ENCODE measurements at regions not wholly inside any gene's neighbourhood (a gene's known extent, or its start where the extent isn't known, plus 50 kb on each side); places are given as distances from the start of the nearest gene placed in this dataset.

DNA sequence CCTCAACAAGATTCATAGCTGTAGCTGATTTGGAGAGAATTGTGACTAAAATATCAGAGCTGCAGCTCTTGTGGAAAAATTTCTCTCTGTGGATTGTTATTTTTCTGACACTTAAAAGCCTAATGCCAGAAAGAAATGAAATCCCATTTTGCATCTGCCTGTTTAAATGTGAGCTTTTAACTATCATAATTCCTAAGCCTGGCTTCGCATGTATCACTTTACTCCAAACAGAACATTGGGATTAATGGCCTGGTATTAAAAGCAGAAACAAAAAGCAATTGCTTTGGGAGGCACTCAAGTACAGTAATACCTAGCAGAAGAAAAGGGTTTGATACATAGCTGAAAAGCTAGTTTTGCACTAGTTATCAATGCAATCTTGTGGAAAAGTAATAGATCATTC lies 164.2 kb upstream of the FSHR start:
- DNase-seq (ENCODE audit: low read depth, low spot score) (no peak), ATAC-seq (no peak), FAIRE-seq (no peak)
- Histone ChIP-seq H3K9me3 (replicated peaks; ENCODE audit: control insufficient read depth, insufficient read depth, low read length) (no peaks in the 10 kb centered on the region), H3K36me3 (ENCODE audit: control insufficient read depth in 2 of 2, insufficient read depth in 2 of 2, low read length in 1 of 2) (no peaks in the 10 kb centered on the region), H3K4me2 (ENCODE audit: control insufficient read depth, insufficient read depth) (no peak overlapping the region), H3K4me3 (no peak overlapping the region), H3K4me1 (ENCODE audit: control insufficient read depth, insufficient read depth, low read length) (no peaks in the 10 kb centered on the region), H2AFZ (ENCODE audit: control insufficient read depth, low read depth, low read length) (no peak overlapping the region), H4K20me1 (ENCODE audit: control insufficient read depth, insufficient read depth) (no peaks in the 10 kb centered on the region), H3K79me2 (ENCODE audit: control insufficient read depth, insufficient read depth, low read length) (no peaks in the 10 kb centered on the region), H3K27me3 (replicated peaks in 1 of 2; ENCODE audit: control insufficient read depth in 2 of 2, insufficient read depth in 2 of 2, low read length in 1 of 2) (no peaks in the 10 kb centered on the region), H3K27ac (ENCODE audit: control insufficient read depth, insufficient read depth) (no peak overlapping the region), H3K9ac (ENCODE audit: control insufficient read depth, insufficient read depth, low read length) (no peak overlapping the region)
- in situ Hi-C loops (cut with MboI) (no loop called here), intact Hi-C loops (cut with micrococcal nuclease; ENCODE audit: unreplicated experiment) (no loop called here)
- POLR2A ChIA-PET, result no interaction called here
- no TSS peak for BruUV-seq (replicated peaks)
- SMC1A ChIA-PET (ENCODE audit: uncharacterized antibody, unreplicated experiment), result no interaction called here
- CTCF ChIA-PET, result no interaction called here
- 0% methylated on average over 1 of the region's 1 CpG for whole genome bisulfite sequencing (ENCODE audit: insufficient coverage, insufficient replicate concordance, low lambda C conversion rate, missing lambda C conversion rate)
- RAD21 ChIA-PET (ENCODE audit: unreplicated experiment), result no interaction called here
- TF ChIP-seq CREM (IDR thresholded peaks at IDR 0.05; ENCODE audit: low read depth) (no peak), NFYA (IDR thresholded peaks at IDR 0.05; ENCODE audit: borderline replicate concordance, low read depth, low read length) (no peak), ZNF274 (IDR thresholded peaks at IDR 0.05; ENCODE audit: insufficient read depth, insufficient read length) (no peak), MEF2B (IDR thresholded peaks at IDR 0.05; ENCODE audit: partially characterized antibody, poor library complexity, severe bottlenecking) (no peak), SIN3A (IDR thresholded peaks at IDR 0.05; ENCODE audit: low read depth, low read length) (no peak)
- TF ChIP-seq, protein P1, sequence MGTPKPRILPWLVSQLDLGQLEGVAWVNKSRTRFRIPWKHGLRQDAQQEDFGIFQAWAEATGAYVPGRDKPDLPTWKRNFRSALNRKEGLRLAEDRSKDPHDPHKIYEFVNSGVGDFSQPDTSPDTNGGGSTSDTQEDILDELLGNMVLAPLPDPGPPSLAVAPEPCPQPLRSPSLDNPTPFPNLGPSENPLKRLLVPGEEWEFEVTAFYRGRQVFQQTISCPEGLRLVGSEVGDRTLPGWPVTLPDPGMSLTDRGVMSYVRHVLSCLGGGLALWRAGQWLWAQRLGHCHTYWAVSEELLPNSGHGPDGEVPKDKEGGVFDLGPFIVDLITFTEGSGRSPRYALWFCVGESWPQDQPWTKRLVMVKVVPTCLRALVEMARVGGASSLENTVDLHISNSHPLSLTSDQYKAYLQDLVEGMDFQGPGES (IDR thresholded peaks at IDR 0.05), result no peak

DNA sequence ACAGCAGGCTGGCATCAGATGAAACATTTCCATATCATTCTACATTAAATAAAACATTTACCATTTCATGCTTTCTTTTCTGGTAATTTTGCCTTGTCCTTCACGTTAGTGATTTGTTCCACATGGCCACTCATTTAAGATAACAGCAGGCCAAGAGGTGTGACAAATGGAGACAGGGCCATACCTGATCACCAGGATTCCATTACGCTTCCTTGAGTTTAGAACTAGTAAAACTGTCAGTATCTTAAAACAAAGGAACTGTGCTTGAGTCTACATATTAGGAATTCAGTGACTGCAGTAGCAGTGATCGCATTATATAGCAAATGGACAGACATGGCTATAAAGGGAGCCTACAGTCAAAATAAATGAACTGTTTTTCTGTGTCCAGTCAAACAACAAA lies 155.1 kb upstream of the FSHR start:
- no peaks in the 10 kb centered on the region for H3K4me1 ChIP-seq (ENCODE audit: control insufficient read depth, insufficient read depth, low read length)
- ChIA-PET SMC1A (ENCODE audit: uncharacterized antibody, unreplicated experiment) (no interaction called here), POLR2A (no interaction called here), CTCF (no interaction called here), RAD21 (ENCODE audit: unreplicated experiment) (no interaction called here)
- intact Hi-C loops (cut with micrococcal nuclease; ENCODE audit: unreplicated experiment), result no loop called here
- no peaks in the 10 kb centered on the region for H3K79me2 ChIP-seq (ENCODE audit: control insufficient read depth, insufficient read depth, low read length)
- no peak overlapping the region for H3K4me2 ChIP-seq (ENCODE audit: control insufficient read depth, insufficient read depth)
- ATAC-seq, result no peak
- no peak for FAIRE-seq
- H3K27me3 ChIP-seq (replicated peaks in 1 of 2; ENCODE audit: control insufficient read depth in 2 of 2, insufficient read depth in 2 of 2, low read length in 1 of 2), result no peaks in the 10 kb centered on the region
- no peak for TF ChIP-seq NR2F1 (conservative IDR thresholded peaks at IDR 0.05)
- no peaks in the 10 kb centered on the region for H3K9me3 ChIP-seq (replicated peaks; ENCODE audit: control insufficient read depth, insufficient read depth, low read length)
- no TSS peak for BruUV-seq (replicated peaks)
- H3K9ac ChIP-seq (ENCODE audit: control insufficient read depth, insufficient read depth, low read length), result no peak overlapping the region
- no peaks in the 10 kb centered on the region for H3K36me3 ChIP-seq (ENCODE audit: control insufficient read depth in 2 of 2, insufficient read depth in 2 of 2, low read length in 1 of 2)
- H3K27ac ChIP-seq (ENCODE audit: control insufficient read depth, insufficient read depth), result no peak overlapping the region
- no peak overlapping the region for H3K4me3 ChIP-seq
- no peaks in the 10 kb centered on the region for H4K20me1 ChIP-seq (ENCODE audit: control insufficient read depth, insufficient read depth)
- no peak for DNase-seq (ENCODE audit: low read depth, low spot score)
- in situ Hi-C loops (cut with MboI), result no loop called here
- 16% methylated on average over 3 of the region's 3 CpGs for WGBS (ENCODE audit: insufficient coverage, insufficient replicate concordance, low lambda C conversion rate, missing lambda C conversion rate)
- no peak overlapping the region for H2AFZ ChIP-seq (ENCODE audit: control insufficient read depth, low read depth, low read length)
